CD4-positive, alpha-beta memory T cell (primary cell): ENCODE measurements at regions not wholly inside any gene's neighbourhood (a gene's known extent, or its start where the extent isn't known, plus 50 kb on each side); places are given as distances from the start of the nearest gene placed in this dataset.

Experiments used
- CTCF ChIA-PET: fragments of 350-600 bp; sonication (Branson Sonifier 250); formaldehyde crosslinking; loops from one replicate; lab custom pipeline; 2021; ENCODE audit warnings: inconsistent platforms; ENCODE audit not compliant: partially characterized antibody; lab: Charles Lee
- POLR2A ChIA-PET: fragments of 350-600 bp; sonication (Branson Sonifier 250); formaldehyde crosslinking; loops from one replicate; lab custom pipeline; 2021; ENCODE audit not compliant: partially characterized antibody; lab: Charles Lee
- DNase-seq, 5 donors: peaks; one replicate each; pipeline versions ENCODE4 v3.0.0 to v3.0.0-alpha.2; 2020 to 2022; ENCODE audit warnings: mixed read lengths in 1 of 5
- H3K27ac ChIP-seq: one replicate; pipeline ENCODE4 v1.7.0; 2013; ENCODE audit warnings: low read depth, low read length
- H3K27me3 ChIP-seq: 2 replicates; pipeline ENCODE4 v1.7.0; 2013; ENCODE audit warnings: mild to moderate bottlenecking, low read length, moderate library complexity; ENCODE audit not compliant: insufficient read depth
- H3K36me3 ChIP-seq: 2 replicates; pipeline ENCODE4 v1.7.0; 2013; ENCODE audit warnings: mild to moderate bottlenecking, low read length, moderate library complexity; ENCODE audit not compliant: insufficient read depth
- H3K4me1 ChIP-seq: 2 replicates; pipeline ENCODE4 v1.7.0; 2013; ENCODE audit warnings: mild to moderate bottlenecking, low read length, moderate library complexity; ENCODE audit not compliant: insufficient read depth
- H3K4me3 ChIP-seq, 2 donors: one replicate each; pipeline ENCODE4 v1.7.0; 2013; ENCODE audit warnings: low read length in 2 of 2, mild to moderate bottlenecking in 1 of 2
- H3K9me3 ChIP-seq, 2 donors: one replicate each; pipeline ENCODE4 v1.7.0; 2013; ENCODE audit warnings: low read length in 2 of 2, control low read depth in 1 of 2; ENCODE audit not compliant: control insufficient read depth in 1 of 2
- H3K27ac Mint-ChIP-seq, 7 donors: one replicate each; pipeline ENCODE4 v1.8.0; 2020 to 2021; ENCODE audit warnings: mixed read lengths in 7 of 7, mild to moderate bottlenecking in 6 of 7, inconsistent platforms in 3 of 7, moderate library complexity in 3 of 7
- H3K27me3 Mint-ChIP-seq, 2 donors: one replicate each; pipeline ENCODE4 v1.8.0; 2020 to 2021; ENCODE audit warnings: mixed read lengths in 2 of 2
- H3K36me3 Mint-ChIP-seq, 2 donors: one replicate each; pipeline ENCODE4 v1.8.0; 2020 to 2021; ENCODE audit warnings: mixed read lengths in 2 of 2, inconsistent platforms in 1 of 2, mild to moderate bottlenecking in 1 of 2
- H3K4me1 Mint-ChIP-seq, 4 donors: one replicate each; pipeline ENCODE4 v1.8.0; 2020 to 2021; ENCODE audit warnings: mixed read lengths in 4 of 4, mild to moderate bottlenecking in 1 of 4
- H3K4me3 Mint-ChIP-seq, 8 donors: one replicate each; pipeline ENCODE4 v1.8.0; 2020 to 2021; ENCODE audit warnings: mixed read lengths in 8 of 8, mild to moderate bottlenecking in 7 of 8, moderate library complexity in 6 of 8, inconsistent platforms in 3 of 8
- H3K9me3 Mint-ChIP-seq, 8 donors: one replicate each; pipeline ENCODE4 v1.8.0; 2020 to 2021; ENCODE audit warnings: mixed read lengths in 8 of 8, mild to moderate bottlenecking in 5 of 8, inconsistent platforms in 3 of 8, moderate library complexity in 1 of 8
- intact Hi-C: fragments of 100-400 bp; cut with micrococcal nuclease; formaldehyde crosslinking; loops from one replicate; pipeline ENCODE4 v1.15.1; 2023

DNA sequence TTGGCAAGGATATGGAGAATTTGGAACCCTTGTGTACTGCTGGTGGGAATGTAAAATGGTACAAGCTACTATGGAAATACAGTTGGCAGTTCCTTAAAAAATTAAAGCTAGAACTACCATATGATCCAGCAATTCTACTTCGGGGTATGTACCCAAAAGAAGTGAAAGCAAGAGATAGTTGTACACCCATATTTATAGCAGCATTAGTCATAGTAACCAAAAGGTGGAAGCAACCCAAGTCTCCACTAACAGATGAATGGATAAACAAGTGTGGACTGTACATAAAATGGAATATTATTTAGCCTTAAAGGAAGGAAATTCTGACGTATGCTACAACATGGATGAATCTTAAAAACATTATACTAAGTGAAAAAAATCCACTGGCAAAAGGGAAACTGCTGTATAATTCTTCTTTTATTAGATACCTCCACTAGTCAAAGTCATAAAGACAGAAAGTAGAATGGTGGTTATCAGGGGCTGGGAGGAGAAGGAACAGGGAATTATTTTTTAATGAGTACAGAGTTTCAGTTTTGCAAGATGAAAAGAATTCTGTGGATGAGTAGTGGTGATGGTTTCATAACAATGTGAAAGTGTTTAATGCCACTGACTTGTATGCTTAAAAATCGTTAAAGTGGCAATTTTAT, 141.6 kb downstream of the RXFP2 start:
- Mint-ChIP-seq H3K27ac (peak overlapping the region in 2 of 7 donors; percentile 31 to 78), H3K4me1 (peaks cover 11 to 23% (median 15%) of the 10 kb centered on the region in 4 donors)
- CTCF ChIA-PET = interaction anchor here (1.0 kb wide), 1 partner anchor 11 kb away, joined by 4 read pairs; no protein-coding TSS in a partner anchor

DNA sequence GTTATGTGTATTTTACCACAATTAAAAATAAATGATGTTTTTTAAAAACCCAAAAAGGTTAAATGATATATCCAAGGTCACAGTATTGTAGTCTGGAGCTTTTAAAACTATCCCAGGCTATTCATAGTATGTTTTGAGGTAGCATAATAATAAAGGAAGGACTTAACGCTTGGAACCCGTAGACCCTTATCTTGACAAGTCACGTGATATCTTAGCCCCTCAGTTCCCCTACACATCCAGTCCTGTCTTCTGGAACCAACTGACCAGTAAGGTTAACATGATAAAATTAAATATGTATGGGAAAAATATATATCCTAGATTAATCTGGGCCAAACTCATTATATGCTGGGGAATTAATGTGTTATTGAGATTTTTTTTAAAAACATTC, 142.2 kb downstream of the RXFP2 start:
- H3K27ac ChIP-seq = no peak overlapping the region
- Mint-ChIP-seq H3K4me1 (peaks cover 11 to 22% (median 17%) of the 10 kb centered on the region in 4 donors), H3K9me3 (no peaks in the 10 kb centered on the region), H3K27me3 (peaks cover 0 to 3% of the 10 kb centered on the region in 2 donors), H3K36me3 (no peaks in the 10 kb centered on the region), H3K4me3 (no peak overlapping the region), H3K27ac (no peak overlapping the region)
- H3K4me3 ChIP-seq = no peak overlapping the region
- POLR2A ChIA-PET = no interaction called here
- CTCF ChIA-PET = interaction anchor here (1.0 kb wide), 1 partner anchor 10 kb away, joined by 4 read pairs; no protein-coding TSS in a partner anchor
- H3K36me3 ChIP-seq = no peaks in the 10 kb centered on the region
- peaks cover 6% of the 10 kb centered on the region for H3K4me1 ChIP-seq
- no peaks in the 10 kb centered on the region for H3K9me3 ChIP-seq
- intact Hi-C loops = no loop called here
- no peak for DNase-seq
- H3K27me3 ChIP-seq = no peaks in the 10 kb centered on the region

More for the DNA sequence above, 141.6 kb downstream of the RXFP2 start:
- no peak overlapping the region for H3K27ac ChIP-seq
- no peaks in the 10 kb centered on the region for H3K9me3 ChIP-seq
- DNase-seq = no peak
- Mint-ChIP-seq H3K27me3 (peaks cover 0 to 3% of the 10 kb centered on the region in 2 donors), H3K9me3 (no peaks in the 10 kb centered on the region), H3K4me3 (peak overlapping the region in 1 of 8 donors; percentile 25), H3K36me3 (no peaks in the 10 kb centered on the region)
- H3K4me1 ChIP-seq = peaks cover 6% of the 10 kb centered on the region
- POLR2A ChIA-PET = no interaction called here
- intact Hi-C loops = no loop called here
- no peaks in the 10 kb centered on the region for H3K27me3 ChIP-seq
- no peaks in the 10 kb centered on the region for H3K36me3 ChIP-seq
- no peak overlapping the region for H3K4me3 ChIP-seq

DNA sequence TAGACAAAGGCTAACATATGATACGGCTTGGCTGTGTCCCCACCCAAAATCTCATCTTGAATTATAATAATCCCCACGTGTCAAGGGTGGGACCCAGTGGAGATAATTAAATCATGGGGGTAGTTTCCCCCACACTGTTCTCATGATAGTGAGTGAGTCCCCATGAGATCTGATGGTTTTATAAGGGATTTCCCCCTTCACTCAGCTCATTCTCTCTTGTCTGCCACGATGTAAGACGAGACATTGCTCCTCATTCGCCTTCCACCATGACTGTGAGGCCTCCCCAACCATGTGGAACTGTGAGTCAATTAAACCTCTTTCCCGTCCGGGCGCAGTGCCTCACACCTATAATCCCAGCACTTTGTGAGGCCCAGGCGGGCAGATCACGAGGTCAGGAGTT, 143.5 kb downstream of the RXFP2 start:
- H3K27me3 ChIP-seq = no peaks in the 10 kb centered on the region
- Mint-ChIP-seq H3K4me1 (peaks cover 8 to 22% (median 11%) of the 10 kb centered on the region in 4 donors), H3K4me3 (no peak overlapping the region), H3K27me3 (peaks cover 0 to 3% of the 10 kb centered on the region in 2 donors), H3K36me3 (no peaks in the 10 kb centered on the region), H3K9me3 (no peaks in the 10 kb centered on the region), H3K27ac (no peak overlapping the region)
- H3K4me1 ChIP-seq = no peaks in the 10 kb centered on the region
- H3K36me3 ChIP-seq = no peaks in the 10 kb centered on the region
- intact Hi-C loops = no loop called here
- CTCF ChIA-PET = no interaction called here
- no peak for DNase-seq
- POLR2A ChIA-PET = no interaction called here
- no peak overlapping the region for H3K4me3 ChIP-seq
- no peaks in the 10 kb centered on the region for H3K9me3 ChIP-seq
- H3K27ac ChIP-seq = no peak overlapping the region

DNA sequence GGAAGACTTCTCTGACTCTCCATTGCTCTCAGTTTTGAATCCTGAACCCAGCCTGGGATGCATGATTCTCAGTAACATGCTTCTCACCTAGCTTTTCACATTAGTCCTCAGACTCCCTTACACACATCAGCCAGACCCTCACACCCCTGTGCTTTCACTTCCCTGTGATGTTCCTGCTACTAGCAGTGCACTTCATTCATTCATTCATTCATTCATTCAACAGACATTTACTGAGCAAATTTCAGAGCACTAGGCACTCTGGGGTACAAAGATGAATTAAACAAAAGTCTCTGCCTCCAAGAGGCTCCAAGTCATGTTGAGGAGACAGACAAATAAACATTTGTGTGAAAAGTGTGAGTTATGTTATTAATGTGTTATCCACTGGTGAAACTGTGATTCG, 145.2 kb downstream of the RXFP2 start:
- H3K4me3 ChIP-seq = no peak overlapping the region
- DNase-seq = no peak
- no peaks in the 10 kb centered on the region for H3K27me3 ChIP-seq
- peaks cover 0 to 3% of the 10 kb centered on the region in 2 donors for H3K27me3 Mint-ChIP-seq
- H3K27ac ChIP-seq = no peak overlapping the region
- H3K4me1 Mint-ChIP-seq = peaks cover 7 to 22% (median 11%) of the 10 kb centered on the region in 4 donors
- POLR2A ChIA-PET = no interaction called here
- H3K4me1 ChIP-seq = no peaks in the 10 kb centered on the region
- no peaks in the 10 kb centered on the region for H3K36me3 ChIP-seq
- no peaks in the 10 kb centered on the region for H3K36me3 Mint-ChIP-seq
- peak overlapping the region in 1 of 7 donors; percentile 2 for H3K27ac Mint-ChIP-seq
- intact Hi-C loops = no loop called here
- no peaks in the 10 kb centered on the region for H3K9me3 Mint-ChIP-seq
- CTCF ChIA-PET = no interaction called here
- H3K4me3 Mint-ChIP-seq = no peak overlapping the region
- H3K9me3 ChIP-seq = no peaks in the 10 kb centered on the region

DNA sequence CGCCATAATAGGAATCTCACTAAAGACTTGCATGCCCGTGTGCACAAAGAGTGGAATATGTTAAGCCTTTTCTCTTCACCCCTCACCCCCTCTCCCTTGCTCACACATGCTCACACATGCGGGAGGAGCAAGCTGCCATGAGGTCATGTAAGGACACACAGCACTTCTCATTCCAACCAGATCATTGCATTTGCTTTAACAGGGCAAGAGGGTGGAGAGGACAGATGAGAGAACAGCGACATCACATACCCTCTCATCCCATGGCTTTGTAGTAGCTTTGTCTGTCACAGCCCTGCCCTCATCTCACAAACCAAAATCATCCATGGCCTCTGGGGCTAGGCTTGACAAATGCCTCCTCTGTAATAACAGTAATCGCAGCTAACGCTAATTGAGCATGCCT, 145.6 kb upstream of the FRY start:
- H3K27ac Mint-ChIP-seq = no peak overlapping the region
- H3K27me3 Mint-ChIP-seq = peaks cover 0 to 3% of the 10 kb centered on the region in 2 donors
- peaks cover 5 to 16% (median 7%) of the 10 kb centered on the region in 4 donors for H3K4me1 Mint-ChIP-seq
- H3K27me3 ChIP-seq = no peaks in the 10 kb centered on the region
- H3K4me1 ChIP-seq = no peaks in the 10 kb centered on the region
- ChIA-PET POLR2A (interaction anchor here (1.5 kb wide), 1 partner anchor 10 kb away, joined by 3 read pairs; no protein-coding TSS in a partner anchor), CTCF (no interaction called here)
- H3K36me3 ChIP-seq = no peaks in the 10 kb centered on the region
- no peak overlapping the region for H3K27ac ChIP-seq
- H3K36me3 Mint-ChIP-seq = no peaks in the 10 kb centered on the region
- intact Hi-C loops = no loop called here
- DNase-seq = no peak
- H3K4me3 Mint-ChIP-seq = peak overlapping the region in 1 of 8 donors; percentile 57
- no peaks in the 10 kb centered on the region for H3K9me3 Mint-ChIP-seq
- H3K4me3 ChIP-seq = no peak overlapping the region
- no peaks in the 10 kb centered on the region for H3K9me3 ChIP-seq

DNA sequence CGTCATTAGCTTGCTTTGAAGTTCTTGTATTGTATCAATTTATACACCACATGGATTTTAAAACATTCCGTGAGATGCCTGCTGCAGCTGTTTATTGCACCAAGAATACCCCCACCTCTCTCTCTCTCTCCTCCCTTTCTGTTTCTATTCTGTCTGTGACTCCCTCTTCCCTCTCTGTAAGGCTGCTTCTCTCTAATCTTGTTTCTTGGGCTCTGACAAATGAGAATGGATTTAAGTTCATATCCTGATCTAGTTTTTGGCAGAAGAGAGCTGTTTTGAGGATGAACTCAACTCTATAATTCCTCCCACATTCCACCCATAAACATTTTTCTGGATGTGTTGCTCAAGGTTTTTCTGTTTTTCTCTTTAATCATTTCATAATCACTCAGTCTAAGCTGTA, 144.3 kb upstream of the FRY start:
- H3K27me3 Mint-ChIP-seq = peaks cover 0 to 3% of the 10 kb centered on the region in 2 donors
- peaks cover 4 to 13% (median 5%) of the 10 kb centered on the region in 4 donors for H3K4me1 Mint-ChIP-seq
- H3K4me3 Mint-ChIP-seq = no peak overlapping the region
- Histone ChIP-seq H3K27ac (no peak overlapping the region), H3K36me3 (no peaks in the 10 kb centered on the region), H3K9me3 (no peaks in the 10 kb centered on the region), H3K4me1 (no peaks in the 10 kb centered on the region), H3K27me3 (no peaks in the 10 kb centered on the region), H3K4me3 (no peak overlapping the region)
- intact Hi-C loops = no loop called here
- ChIA-PET CTCF (interaction anchor here (0.7 kb wide), 1 partner anchor 23 kb away, joined by 3 read pairs; no protein-coding TSS in a partner anchor), POLR2A (no interaction called here)
- H3K27ac Mint-ChIP-seq = no peak overlapping the region
- no peaks in the 10 kb centered on the region for H3K36me3 Mint-ChIP-seq
- no peaks in the 10 kb centered on the region for H3K9me3 Mint-ChIP-seq
- DNase-seq = no peak

DNA sequence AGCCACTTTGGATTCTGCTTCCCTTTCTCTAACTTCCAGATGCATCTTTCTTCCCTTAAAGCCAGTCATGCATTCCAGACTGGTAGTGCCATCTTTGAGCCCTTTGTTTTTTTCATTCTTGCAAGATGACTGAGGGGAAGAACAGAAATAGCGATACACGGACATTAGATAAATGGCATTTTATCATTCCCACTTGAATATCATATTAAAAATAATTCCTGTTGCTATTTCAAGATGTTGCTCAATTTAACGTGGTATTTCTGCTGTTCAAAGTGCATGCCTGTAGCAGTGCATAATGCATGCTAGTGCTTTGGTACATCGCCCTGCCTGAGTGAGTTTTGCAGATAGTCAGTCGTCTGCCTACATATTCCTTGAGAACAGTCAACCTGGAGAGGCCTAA, 140.6 kb upstream of the FRY start:
- Mint-ChIP-seq H3K27ac (no peak overlapping the region), H3K4me1 (peaks cover 5 to 21% (median 7%) of the 10 kb centered on the region in 4 donors), H3K4me3 (no peak overlapping the region), H3K36me3 (no peaks in the 10 kb centered on the region), H3K9me3 (no peaks in the 10 kb centered on the region), H3K27me3 (peaks cover 0 to 1% of the 10 kb centered on the region in 2 donors)
- DNase-seq = no peak
- POLR2A ChIA-PET = no interaction called here
- CTCF ChIA-PET = no interaction called here
- no peak overlapping the region for H3K4me3 ChIP-seq
- H3K27ac ChIP-seq = no peak overlapping the region
- no peaks in the 10 kb centered on the region for H3K27me3 ChIP-seq
- intact Hi-C loops = no loop called here
- H3K36me3 ChIP-seq = no peaks in the 10 kb centered on the region
- H3K9me3 ChIP-seq = no peaks in the 10 kb centered on the region
- no peaks in the 10 kb centered on the region for H3K4me1 ChIP-seq
